Urothelium cell line (cell line): ENCODE measurements at regions not wholly inside any gene's neighbourhood (a gene's known extent, or its start where the extent isn't known, plus 50 kb on each side); places are given as distances from the start of the nearest gene placed in this dataset.

Source experiments
- DNase-seq: peaks from one replicate; pipeline ENCODE4 v3.0.0; 2011; ENCODE audit warnings: low spot score, mixed read lengths
- FAIRE-seq: peaks from 2 replicates; lab custom pipeline; 2011; peaks lifted over from hg19 to GRCh38; lab: Jason Lieb, UNC

GRCh38 chr17:77358801-77359200, 218.0 kb downstream of the SEC14L1 start:
- no peak for DNase-seq
- FAIRE-seq: no peak

GRCh38 chr17:77359236-77359635, 218.5 kb downstream of the SEC14L1 start:
- no peak for DNase-seq
- no peak for FAIRE-seq

- DNase-seq (no peak), FAIRE-seq (no peak)
These were observed 221.3 kb downstream of the SEC14L1 start for GRCh38 chr17:77361986-77362620.

- no peak for DNase-seq
- FAIRE-seq: no peak
These were observed 223.1 kb downstream of the SEC14L1 start for GRCh38 chr17:77363821-77364361.

GRCh38 chr17:77364381-77364911, 223.7 kb downstream of the SEC14L1 start:
- FAIRE-seq: no peak
- DNase-seq: no peak

- DNase-seq: no peak
- FAIRE-seq: no peak
These were observed 224.3 kb downstream of the SEC14L1 start for GRCh38 chr17:77364941-77365583.

GRCh38 chr17:77365584-77366186, 224.9 kb downstream of the SEC14L1 start:
- peak; percentile 78 for DNase-seq

GRCh38 chr17:77366206-77366557, 225.4 kb downstream of the SEC14L1 start:
- DNase-seq (no peak), FAIRE-seq (peak; percentile 20)

More at GRCh38 chr17:77365584-77366186, 224.9 kb downstream of the SEC14L1 start:
- peak; percentile 90 for FAIRE-seq

GRCh38 chr17:77366558-77367245, 225.9 kb downstream of the SEC14L1 start:
- no peak for FAIRE-seq
- no peak for DNase-seq

GRCh38 chr17:77369544-77369971, 228.8 kb downstream of the SEC14L1 start:
- DNase-seq (no peak), FAIRE-seq (peak; percentile 23)

- DNase-seq (no peak), FAIRE-seq (no peak)
These were observed 229.8 kb downstream of the SEC14L1 start for GRCh38 chr17:77370586-77370985.

GRCh38 chr17:77371117-77371887, 230.5 kb downstream of the SEC14L1 start:
- DNase-seq (no peak), FAIRE-seq (no peak)

GRCh38 chr17:77371888-77372443, 231.2 kb downstream of the SEC14L1 start:
- FAIRE-seq: no peak
- DNase-seq: no peak

GRCh38 chr17:77372444-77373298, 231.9 kb downstream of the SEC14L1 start:
- no peak for FAIRE-seq
- no peak for DNase-seq

GRCh38 chr17:77373299-77374169, 232.8 kb downstream of the SEC14L1 start:
- no peak for FAIRE-seq
- DNase-seq: no peak

GRCh38 chr17:77374170-77374936, 233.6 kb downstream of the SEC14L1 start:
- DNase-seq (no peak), FAIRE-seq (peak; percentile 27)

- DNase-seq (no peak), FAIRE-seq (no peak)
These were observed 234.5 kb downstream of the SEC14L1 start for GRCh38 chr17:77375108-77375916.
